Thymus (tissue), 11 donors: ENCODE measurements at regions not wholly inside any gene's neighbourhood (a gene's known extent, or its start where the extent isn't known, plus 50 kb on each side); places are given as distances from the start of the nearest gene placed in this dataset.
"Not testable (repeated sequence)": the region's sequence is repeated elsewhere in the genome, so short reads cannot be mapped to it uniquely, and the experiment has no call there.

Source experiments
- DNase-seq, 9 donors: peaks; one replicate each; pipeline ENCODE4 v3.0.0-alpha.2; 2013; ENCODE audit warnings: low spot score in 9 of 9, low read depth in 6 of 9, missing footprints in 1 of 9
- H3K27ac ChIP-seq, 2 donors: one replicate each; pipeline ENCODE4 v1.5.1; 2013; ENCODE audit warnings: control low read depth in 1 of 2, low read depth in 1 of 2, low read length in 1 of 2, mild to moderate bottlenecking in 1 of 2, moderate library complexity in 1 of 2
- H3K27me3 ChIP-seq, 2 donors: one replicate each; pipeline ENCODE4 v1.5.1; 2013; ENCODE audit warnings: low read length in 1 of 2; ENCODE audit not compliant: control insufficient read depth in 2 of 2, insufficient read depth in 1 of 2
- H3K36me3 ChIP-seq, 2 donors: one replicate each; pipeline ENCODE4 v1.5.1; 2013; ENCODE audit warnings: low read length in 1 of 2, mild to moderate bottlenecking in 1 of 2, moderate library complexity in 1 of 2; ENCODE audit not compliant: control insufficient read depth in 2 of 2, insufficient read depth in 2 of 2
- H3K4me1 ChIP-seq, 2 donors: one replicate each; pipeline ENCODE4 v1.5.1; 2013; ENCODE audit warnings: low read length in 2 of 2; ENCODE audit not compliant: control insufficient read depth in 2 of 2, insufficient read depth in 2 of 2
- H3K4me3 ChIP-seq, 2 donors: one replicate each; pipeline ENCODE4 v1.5.1; 2013; ENCODE audit warnings: low read length in 2 of 2, control low read depth in 1 of 2, mild to moderate bottlenecking in 1 of 2
- H3K9me3 ChIP-seq, 2 donors: one replicate each; pipeline ENCODE4 v1.5.1; 2013; ENCODE audit warnings: low read length in 1 of 2, mild to moderate bottlenecking in 1 of 2; ENCODE audit not compliant: control insufficient read depth in 2 of 2, insufficient read depth in 1 of 2
- WGBS: extraction: QIAGEN DNeasy Blood & Tissue Kit; methylation state at CpG from one replicate; pipeline ENCODE4 v1.1.7; 2013; 5-methylcytosine and 5-hydroxymethylcytosine counted together
- donor health status: healthy.

GRCh38 chr9:79089054-79089560 lies 482.7 kb upstream of the TLE4 start:
- Histone ChIP-seq H3K9me3 (peaks cover 0 to 5% of the 10 kb centered on the region in 2 donors), H3K27me3 (no peaks in the 10 kb centered on the region), H3K4me1 (no peaks in the 10 kb centered on the region), H3K27ac (no peak overlapping the region), H3K4me3 (no peak overlapping the region), H3K36me3 (no peaks in the 10 kb centered on the region)
- DNase-seq = no peak

DNA sequence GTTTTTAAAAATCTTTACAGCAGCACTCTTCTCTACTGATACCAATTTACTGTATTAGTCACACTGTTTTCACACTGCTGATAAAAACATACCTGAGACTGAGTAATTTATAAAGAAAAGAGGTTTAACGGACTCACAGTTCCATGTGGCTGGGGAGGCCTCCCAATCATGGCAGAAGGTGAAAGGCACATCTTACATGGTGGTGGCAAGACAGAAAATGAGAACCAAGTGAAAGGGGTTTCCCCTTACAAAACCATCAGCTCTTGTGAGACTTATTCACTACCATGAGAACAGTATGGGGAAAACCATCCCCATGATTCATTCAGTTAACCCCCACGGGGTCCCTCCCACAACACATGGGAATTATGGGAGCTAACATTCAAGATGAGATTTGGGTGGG lies 481.9 kb upstream of the TLE4 start:
- H3K4me1 ChIP-seq, H3K27ac ChIP-seq, H3K9me3 ChIP-seq, H3K36me3 ChIP-seq, DNase-seq, H3K4me3 ChIP-seq, H3K27me3 ChIP-seq: not testable (repeated sequence)
- 89% methylated on average over 2 of the region's 2 CpGs for WGBS

- not testable (repeated sequence) for H3K4me3 ChIP-seq, H3K36me3 ChIP-seq, H3K4me1 ChIP-seq, H3K27ac ChIP-seq, H3K9me3 ChIP-seq, DNase-seq, H3K27me3 ChIP-seq
- WGBS = 95% methylated on average over 17 of the region's 17 CpGs
Measured at GRCh38 chr9:79103257-79103656, 468.5 kb upstream of the TLE4 start.

DNA sequence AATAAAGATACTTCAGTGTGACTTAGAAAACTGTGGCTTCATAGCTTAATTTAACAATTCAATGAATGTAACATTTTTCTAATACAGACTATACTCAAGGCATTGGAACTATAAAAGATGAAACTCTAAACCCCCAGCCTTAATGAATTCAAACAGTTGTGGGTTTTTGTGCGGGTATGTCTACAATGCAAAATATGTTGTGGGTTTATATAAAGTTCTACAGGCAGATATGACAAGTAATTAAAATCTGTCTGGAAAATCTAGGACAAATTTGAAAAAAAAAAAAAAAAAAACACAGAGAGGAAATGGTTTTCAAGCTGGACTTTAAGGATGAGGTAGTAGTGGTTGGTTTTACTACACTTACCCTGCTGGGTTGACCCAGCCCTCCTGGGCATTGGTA lies 467.5 kb upstream of the TLE4 start:
- peaks cover 0 to 11% of the 10 kb centered on the region in 2 donors for H3K9me3 ChIP-seq
- WGBS = 97% methylated on average over 1 of the region's 1 CpG
- no peaks in the 10 kb centered on the region for H3K36me3 ChIP-seq
- no peak overlapping the region for H3K4me3 ChIP-seq
- no peaks in the 10 kb centered on the region for H3K4me1 ChIP-seq
- no peak overlapping the region for H3K27ac ChIP-seq
- DNase-seq = no peak
- no peaks in the 10 kb centered on the region for H3K27me3 ChIP-seq

DNA sequence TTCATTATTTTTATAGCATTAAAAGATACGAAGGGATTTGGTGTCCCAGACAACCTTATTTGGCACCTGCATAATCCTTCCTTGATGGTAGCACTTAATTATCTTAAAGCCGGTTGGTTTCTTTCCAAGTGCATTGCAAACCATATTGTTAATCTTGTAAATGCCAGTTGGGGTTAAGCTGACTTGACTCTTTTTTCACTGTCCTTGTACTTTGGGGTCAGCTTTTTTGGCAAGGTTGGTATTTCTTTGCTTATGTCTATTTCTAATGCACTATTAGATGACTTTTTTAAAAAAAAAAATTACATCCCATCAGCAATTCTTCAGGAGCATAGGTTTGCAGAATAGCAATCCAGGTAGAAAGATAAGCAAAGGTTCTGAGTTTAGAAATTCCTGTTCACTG lies 466.8 kb upstream of the TLE4 start:
- peaks cover 0 to 11% of the 10 kb centered on the region in 2 donors for H3K9me3 ChIP-seq
- no peaks in the 10 kb centered on the region for H3K36me3 ChIP-seq
- 93% methylated on average over 2 of the region's 2 CpGs for WGBS
- H3K4me1 ChIP-seq = no peaks in the 10 kb centered on the region
- H3K27me3 ChIP-seq = no peaks in the 10 kb centered on the region
- no peak for DNase-seq
- no peak overlapping the region for H3K4me3 ChIP-seq
- no peak overlapping the region for H3K27ac ChIP-seq

DNA sequence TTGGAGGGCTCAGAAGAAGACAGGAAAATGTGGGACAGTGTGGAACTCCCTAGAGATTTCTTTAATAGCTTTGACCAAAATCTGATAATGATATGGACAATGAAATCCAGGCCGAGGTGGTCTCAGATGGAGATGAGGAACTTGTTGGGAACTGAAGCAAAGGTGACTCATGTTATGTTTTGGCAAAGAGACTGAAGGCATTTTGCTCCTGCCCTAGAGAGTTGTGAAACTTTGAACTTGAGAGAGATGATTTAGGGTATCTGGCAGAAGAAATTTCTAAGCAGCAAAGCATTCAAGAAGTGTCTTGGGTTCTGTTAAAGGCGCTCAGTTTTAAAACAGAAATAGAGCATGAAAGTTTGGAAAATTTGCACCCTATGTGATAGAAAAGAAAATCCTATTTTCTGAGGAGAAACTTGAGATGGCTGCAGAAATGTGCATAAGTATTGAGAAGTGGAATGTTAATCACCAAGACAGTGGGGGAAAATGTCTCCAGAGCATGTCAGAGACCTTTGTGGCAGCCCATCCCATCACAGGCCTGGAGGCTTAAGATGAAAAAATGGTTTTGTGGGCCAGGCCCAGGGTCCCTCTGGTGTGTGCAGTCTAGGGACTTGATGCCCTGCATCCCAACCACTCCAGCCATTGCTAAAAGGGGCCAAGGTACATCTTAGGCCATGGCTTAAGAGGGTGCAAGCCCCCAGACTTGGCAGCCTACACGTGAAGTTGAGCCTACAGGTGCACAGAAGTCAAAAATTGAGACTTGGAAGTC lies 463.7 kb upstream of the TLE4 start:
- WGBS = 89% methylated on average over 3 of the region's 3 CpGs

GRCh38 chr9:79111653-79112052 lies 460.1 kb upstream of the TLE4 start:
- no peak overlapping the region for H3K4me3 ChIP-seq
- DNase-seq = no peak
- no peaks in the 10 kb centered on the region for H3K36me3 ChIP-seq
- no peak overlapping the region for H3K27ac ChIP-seq
- H3K27me3 ChIP-seq = no peaks in the 10 kb centered on the region
- 91% methylated on average over 4 of the region's 4 CpGs for WGBS
- peaks cover 0 to 7% of the 10 kb centered on the region in 2 donors for H3K9me3 ChIP-seq
- H3K4me1 ChIP-seq = no peaks in the 10 kb centered on the region

More for the DNA sequence above, 463.7 kb upstream of the TLE4 start:
- Histone ChIP-seq H3K27ac (no peak overlapping the region), H3K4me3 (no peak overlapping the region), H3K4me1 (no peaks in the 10 kb centered on the region), H3K9me3 (peaks cover 0 to 11% of the 10 kb centered on the region in 2 donors), H3K27me3 (no peaks in the 10 kb centered on the region), H3K36me3 (no peaks in the 10 kb centered on the region)
- no peak for DNase-seq

DNA sequence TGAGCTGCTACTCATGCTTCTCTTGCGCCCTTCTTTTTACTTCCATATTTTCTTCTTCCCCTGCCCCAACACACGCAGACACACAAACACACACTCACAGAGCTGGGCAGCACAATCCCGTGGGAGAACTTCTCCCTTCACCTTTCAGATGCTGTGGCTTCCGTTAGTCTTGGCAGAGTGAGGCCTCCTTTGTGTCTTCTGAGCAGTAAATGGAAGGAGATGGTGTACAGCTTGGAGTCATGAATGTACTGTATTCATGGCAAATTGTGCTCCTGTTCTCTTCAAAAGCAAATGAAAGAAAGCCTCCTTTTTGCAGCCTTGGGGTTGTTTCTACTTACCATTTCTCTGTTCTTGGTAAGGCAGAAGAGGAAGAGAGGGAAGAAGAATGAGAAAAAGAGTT lies 456.6 kb upstream of the TLE4 start:
- no peaks in the 10 kb centered on the region for H3K27me3 ChIP-seq
- no peak overlapping the region for H3K4me3 ChIP-seq
- no peaks in the 10 kb centered on the region for H3K4me1 ChIP-seq
- 92% methylated on average over 4 of the region's 4 CpGs for WGBS
- H3K36me3 ChIP-seq = no peaks in the 10 kb centered on the region
- H3K9me3 ChIP-seq = no peaks in the 10 kb centered on the region
- no peak overlapping the region for H3K27ac ChIP-seq
- no peak for DNase-seq

DNA sequence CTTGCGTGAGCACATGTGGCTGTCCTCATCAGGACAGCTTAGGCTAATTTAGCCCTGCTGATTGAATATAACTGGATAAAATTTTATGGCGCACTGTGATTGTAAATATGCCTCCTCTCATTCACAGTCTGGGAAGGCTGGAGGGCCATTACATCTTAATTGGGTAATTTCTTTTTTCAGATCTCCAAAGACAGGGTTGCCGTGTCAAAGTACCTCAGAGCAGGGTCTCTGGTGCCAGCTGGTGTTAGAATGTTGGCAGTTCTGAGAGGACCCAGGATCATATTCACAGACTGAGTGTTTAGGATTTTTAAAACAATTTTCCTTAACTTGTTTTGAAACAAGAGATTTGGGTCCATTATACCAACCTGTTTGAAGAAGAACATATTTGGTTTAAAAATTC lies 455.7 kb upstream of the TLE4 start:
- no peak for DNase-seq
- Histone ChIP-seq H3K4me3 (no peak overlapping the region), H3K27ac (no peak overlapping the region), H3K27me3 (no peaks in the 10 kb centered on the region), H3K4me1 (no peaks in the 10 kb centered on the region), H3K36me3 (no peaks in the 10 kb centered on the region), H3K9me3 (no peaks in the 10 kb centered on the region)
- WGBS = 97% methylated on average over 3 of the region's 3 CpGs
